ENCODE measurements at regions not wholly inside any gene's neighbourhood (a gene's known extent, or its start where the extent isn't known, plus 50 kb on each side); places are given as distances from the start of the nearest gene placed in this dataset.

- no peaks in the 10 kb centered on the region for H3K36me3 ChIP-seq
- H3K9me3 ChIP-seq = no peaks in the 10 kb centered on the region
- no peaks in the 10 kb centered on the region for H3K4me1 ChIP-seq
- H3K27ac ChIP-seq = no peak overlapping the region
- no peak for ATAC-seq
- H3K4me3 ChIP-seq = no peak overlapping the region
- H3K27me3 ChIP-seq = peaks cover 0 to 17% of the 10 kb centered on the region in 2 donors
- intact Hi-C loops (cut with DNase I) = no loop called here
- no peak for TF ChIP-seq CTCF (IDR thresholded peaks at IDR 0.05)
- DNase-seq = no peak
Measured at GRCh38 chr2:173741759-173742158, 223.4 kb downstream of the SP3 start.

GRCh38 chr2:173747035-173747434 is 218.1 kb downstream of the SP3 start:
- peaks cover 0 to 15% of the 10 kb centered on the region in 2 donors for H3K27me3 ChIP-seq
- H3K4me1 ChIP-seq = no peaks in the 10 kb centered on the region
- ATAC-seq (no peak), DNase-seq (peak in 1 of 4 donors; percentile 49)
- no peaks in the 10 kb centered on the region for H3K9me3 ChIP-seq
- no peaks in the 10 kb centered on the region for H3K36me3 ChIP-seq
- intact Hi-C loops (cut with DNase I) = no loop called here
- H3K27ac ChIP-seq = no peak overlapping the region
- no peak for TF ChIP-seq CTCF (IDR thresholded peaks at IDR 0.05)
- no peak overlapping the region for H3K4me3 ChIP-seq

DNA sequence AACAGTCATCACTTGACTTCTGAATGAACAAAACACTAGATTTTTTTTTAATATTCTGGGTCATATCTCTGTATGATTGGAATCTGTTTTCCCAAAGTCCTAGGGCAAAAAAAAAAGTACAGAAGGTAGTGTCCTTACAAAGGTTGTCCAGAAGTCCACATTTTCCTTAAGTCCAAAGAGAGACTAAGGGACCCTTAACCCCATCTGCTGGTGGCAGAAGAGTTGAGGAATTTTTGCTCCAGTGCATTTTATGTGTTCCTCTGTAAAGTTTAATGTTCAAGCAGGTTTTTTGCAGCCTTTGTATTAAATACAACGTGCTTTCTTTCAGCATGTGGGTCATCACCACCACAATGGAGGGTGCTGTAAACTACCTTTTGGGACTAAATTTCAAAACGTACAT is 215.9 kb downstream of the SP3 start:
- DNase-seq (peak in 1 of 4 donors; percentile 27), ATAC-seq (peak; percentile 37)
- Histone ChIP-seq H3K4me3 (no peak overlapping the region), H3K27me3 (peaks cover 0 to 8% of the 10 kb centered on the region in 2 donors), H3K27ac (no peak overlapping the region), H3K4me1 (no peaks in the 10 kb centered on the region), H3K9me3 (no peaks in the 10 kb centered on the region), H3K36me3 (no peaks in the 10 kb centered on the region)
- TF ChIP-seq CTCF (IDR thresholded peaks at IDR 0.05) = no peak
- intact Hi-C loops (cut with DNase I) = no loop called here

DNA sequence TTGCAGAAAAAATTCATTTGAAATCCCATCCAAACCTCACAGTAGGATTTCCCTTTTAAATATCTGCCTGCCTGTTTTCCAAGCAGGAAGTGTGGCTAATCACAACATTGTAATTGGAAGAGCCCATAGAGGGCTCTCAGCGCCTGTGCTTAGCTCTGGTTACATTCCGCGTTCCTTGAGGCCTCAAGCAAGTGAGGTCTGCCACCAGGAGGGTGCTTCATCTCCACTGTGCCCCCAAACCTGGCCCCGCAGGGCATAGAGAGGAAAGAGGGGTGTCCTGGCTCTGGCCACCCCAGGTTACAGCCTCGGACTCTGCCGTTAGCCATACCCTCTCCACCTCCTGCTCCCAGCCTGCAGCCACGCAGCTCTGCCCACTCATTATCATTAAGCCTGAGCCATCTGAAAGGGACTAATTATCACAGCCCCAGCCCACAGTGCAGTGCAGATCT is 214.8 kb downstream of the SP3 start:
- Histone ChIP-seq H3K9me3 (no peaks in the 10 kb centered on the region), H3K4me1 (no peaks in the 10 kb centered on the region), H3K36me3 (no peaks in the 10 kb centered on the region), H3K27ac (no peak overlapping the region), H3K27me3 (peaks cover 0 to 8% of the 10 kb centered on the region in 2 donors), H3K4me3 (no peak overlapping the region)
- intact Hi-C loops (cut with DNase I) = no loop called here
- TF ChIP-seq CTCF (IDR thresholded peaks at IDR 0.05) = no peak
- ATAC-seq (peak; percentile 93), DNase-seq (peak in 1 of 4 donors; percentile 61)

DNA sequence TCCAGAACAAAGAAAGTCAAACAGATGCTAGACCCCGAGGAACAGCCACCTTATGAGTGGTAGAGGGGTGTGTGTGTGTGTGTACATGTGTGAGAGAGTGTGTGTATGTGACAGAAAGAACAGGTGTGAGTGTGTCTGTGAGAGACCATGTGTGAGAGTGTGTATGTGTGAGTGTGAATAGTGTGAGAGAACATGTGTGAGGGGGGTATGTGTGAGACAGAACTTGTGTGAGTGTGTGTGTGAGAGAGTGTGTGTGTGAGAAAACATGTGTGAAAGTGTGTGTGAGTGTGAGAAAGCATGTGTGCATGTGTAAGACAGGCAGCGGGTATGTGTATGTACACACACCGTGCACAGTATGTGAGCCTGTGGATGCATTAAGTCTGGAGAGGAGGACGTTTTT is 214.3 kb downstream of the SP3 start:
- Histone ChIP-seq H3K27ac (no peak overlapping the region), H3K9me3 (no peaks in the 10 kb centered on the region), H3K4me3 (no peak overlapping the region), H3K4me1 (no peaks in the 10 kb centered on the region), H3K27me3 (peaks cover 0 to 8% of the 10 kb centered on the region in 2 donors), H3K36me3 (no peaks in the 10 kb centered on the region)
- DNase-seq = no peak
- ATAC-seq = no peak
- intact Hi-C loops (cut with DNase I) = no loop called here
- TF ChIP-seq CTCF (IDR thresholded peaks at IDR 0.05) = no peak

All from left lung (tissue), 4 donors.